ENCODE measurements at regions not wholly inside any gene's neighbourhood (a gene's known extent, or its start where the extent isn't known, plus 50 kb on each side); places are given as distances from the start of the nearest gene placed in this dataset.
A peak's percentile ranks its signal among the peaks of the same experiment; 100 is the strongest.

GRCh38 chr18:10121786-10122515 is 208.1 kb downstream of the VAPA start:
- no peak overlapping the region for H3K4me3 ChIP-seq
- peaks cover 37% of the 10 kb centered on the region for H3K4me1 ChIP-seq
- no peaks in the 10 kb centered on the region for H3K36me3 ChIP-seq
- no peaks in the 10 kb centered on the region for H3K9me3 ChIP-seq
- no peaks in the 10 kb centered on the region for H3K27me3 ChIP-seq
- intact Hi-C loops (cut with DNase I): no loop called here
- peak overlapping the region; percentile 76 for H3K27ac ChIP-seq
- DNase-seq (ENCODE audit: extremely low spot score in 2 of 2): peak in 1 of 2 donors; percentile 79
- TF ChIP-seq POLR2A (IDR thresholded peaks at IDR 0.05) (no peak), CTCF (IDR thresholded peaks at IDR 0.05) (no peak), POLR2AphosphoS5 (IDR thresholded peaks at IDR 0.05; ENCODE audit: insufficient read depth in 1 of 2, low read depth in 1 of 2) (no peak)

DNA sequence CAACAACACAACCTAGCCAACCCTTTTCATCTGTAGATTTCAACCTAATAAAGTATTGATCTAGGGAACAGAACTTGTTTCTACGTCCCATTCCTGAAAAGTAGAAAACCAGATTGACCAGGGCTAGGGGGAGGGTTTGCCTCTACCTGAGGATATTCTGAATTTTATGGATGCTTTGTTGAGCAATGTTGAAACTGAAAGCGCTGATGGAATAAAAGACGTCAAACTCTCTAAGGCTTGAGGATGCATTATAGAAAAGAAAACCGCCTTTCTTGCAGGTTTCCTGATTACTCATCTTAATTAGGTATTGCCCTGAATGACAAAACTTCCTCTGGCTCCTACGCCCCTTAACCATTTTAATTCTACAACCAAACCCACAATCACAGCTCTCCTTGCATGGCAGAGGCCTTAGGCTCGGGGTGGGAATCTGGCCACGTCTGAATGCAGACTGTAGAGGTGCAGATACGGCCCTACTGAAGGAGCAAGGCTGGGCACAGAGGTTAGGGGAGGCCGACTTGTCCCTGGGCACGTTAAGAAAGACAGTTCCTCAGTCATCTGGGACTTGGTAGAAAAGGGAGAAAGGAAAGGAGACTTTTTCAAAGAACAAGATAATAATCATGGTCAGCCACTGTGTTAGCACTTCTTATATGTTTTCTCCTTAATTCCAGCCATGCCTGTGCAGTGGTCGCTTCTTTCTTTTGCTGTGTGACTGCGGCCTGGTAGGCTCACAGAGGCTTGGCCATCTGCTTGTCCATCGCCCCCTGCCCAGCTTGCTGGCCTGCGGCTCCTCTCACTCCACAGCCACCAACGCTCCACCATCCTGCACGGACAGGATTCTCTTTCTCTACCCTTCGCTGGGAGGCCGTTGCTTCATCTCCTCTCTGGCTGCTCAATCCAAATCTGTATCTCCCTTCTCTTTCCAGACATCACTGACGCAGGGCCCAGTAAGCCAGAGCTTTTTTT is 209.5 kb downstream of the VAPA start:
- Histone ChIP-seq H3K4me3 (no peak overlapping the region), H3K36me3 (no peaks in the 10 kb centered on the region), H3K9me3 (no peaks in the 10 kb centered on the region), H3K27ac (peak overlapping the region; percentile 76), H3K4me1 (peaks cover 37% of the 10 kb centered on the region), H3K27me3 (no peaks in the 10 kb centered on the region)
- DNase-seq (ENCODE audit: extremely low spot score in 2 of 2): peak in 1 of 2 donors; percentile 67
- intact Hi-C loops (cut with DNase I): no loop called here
- TF ChIP-seq CTCF (IDR thresholded peaks at IDR 0.05) (no peak), POLR2A (IDR thresholded peaks at IDR 0.05) (no peak), POLR2AphosphoS5 (IDR thresholded peaks at IDR 0.05; ENCODE audit: insufficient read depth in 1 of 2, low read depth in 1 of 2) (no peak)

- Histone ChIP-seq H3K9me3 (no peaks in the 10 kb centered on the region), H3K36me3 (no peaks in the 10 kb centered on the region), H3K27me3 (no peaks in the 10 kb centered on the region), H3K4me1 (peaks cover 37% of the 10 kb centered on the region), H3K4me3 (no peak overlapping the region), H3K27ac (no peak overlapping the region)
- peak in 1 of 2 donors; percentile 25 for DNase-seq (ENCODE audit: extremely low spot score in 2 of 2)
- intact Hi-C loops (cut with DNase I): no loop called here
- no peak for TF ChIP-seq POLR2AphosphoS5 (IDR thresholded peaks at IDR 0.05; ENCODE audit: insufficient read depth in 1 of 2, low read depth in 1 of 2)
- TF ChIP-seq CTCF (IDR thresholded peaks at IDR 0.05): no peak
- no peak for TF ChIP-seq POLR2A (IDR thresholded peaks at IDR 0.05)
These were observed 210.3 kb downstream of the VAPA start for GRCh38 chr18:10124071-10124470.

DNA sequence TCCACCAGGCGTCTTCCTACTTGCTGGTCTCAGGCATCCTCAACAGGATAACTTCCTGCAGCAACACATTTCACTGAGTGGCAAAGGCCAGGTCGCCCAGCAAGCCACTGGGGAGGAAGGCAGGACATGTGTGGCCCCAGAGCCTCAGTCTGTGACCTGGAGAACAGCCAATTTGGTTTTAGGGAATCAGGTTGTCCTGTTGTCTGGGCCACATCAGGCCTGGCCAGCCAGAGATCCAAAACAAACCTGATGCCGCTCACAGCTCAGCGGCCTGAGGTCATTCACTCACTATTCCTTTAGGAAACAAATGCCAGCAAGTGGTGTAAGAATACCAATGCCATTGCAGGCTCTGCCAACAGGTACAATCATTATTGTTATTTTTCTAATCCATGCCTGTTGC is 210.7 kb downstream of the VAPA start:
- H3K36me3 ChIP-seq: no peaks in the 10 kb centered on the region
- no peaks in the 10 kb centered on the region for H3K27me3 ChIP-seq
- peaks cover 37% of the 10 kb centered on the region for H3K4me1 ChIP-seq
- intact Hi-C loops (cut with DNase I): no loop called here
- DNase-seq (ENCODE audit: extremely low spot score in 2 of 2): peak; percentile 58 to 69
- H3K27ac ChIP-seq: no peak overlapping the region
- no peak for TF ChIP-seq CTCF (IDR thresholded peaks at IDR 0.05)
- TF ChIP-seq POLR2A (IDR thresholded peaks at IDR 0.05): no peak
- TF ChIP-seq POLR2AphosphoS5 (IDR thresholded peaks at IDR 0.05; ENCODE audit: insufficient read depth in 1 of 2, low read depth in 1 of 2): no peak
- H3K9me3 ChIP-seq: no peaks in the 10 kb centered on the region
- H3K4me3 ChIP-seq: no peak overlapping the region
